CD4-positive, alpha-beta T cell treated with Interleukin-17A for 4 hours (primary cell): ENCODE measurements at regions not wholly inside any gene's neighbourhood (a gene's known extent, or its start where the extent isn't known, plus 50 kb on each side); places are given as distances from the start of the nearest gene placed in this dataset.
"Not testable (repeated sequence)": the region's sequence is repeated elsewhere in the genome, so short reads cannot be mapped to it uniquely, and the experiment has no call there.

ENCODE experiments used
- DNase-seq: peaks from one replicate; pipeline ENCODE4 v3.0.0-alpha.2; 2020; ENCODE audit warnings: mixed read lengths

GRCh38 chr6:27112974-27113373 lies 134.5 kb upstream of the PRSS16 start:
- DNase-seq = no peak

DNA sequence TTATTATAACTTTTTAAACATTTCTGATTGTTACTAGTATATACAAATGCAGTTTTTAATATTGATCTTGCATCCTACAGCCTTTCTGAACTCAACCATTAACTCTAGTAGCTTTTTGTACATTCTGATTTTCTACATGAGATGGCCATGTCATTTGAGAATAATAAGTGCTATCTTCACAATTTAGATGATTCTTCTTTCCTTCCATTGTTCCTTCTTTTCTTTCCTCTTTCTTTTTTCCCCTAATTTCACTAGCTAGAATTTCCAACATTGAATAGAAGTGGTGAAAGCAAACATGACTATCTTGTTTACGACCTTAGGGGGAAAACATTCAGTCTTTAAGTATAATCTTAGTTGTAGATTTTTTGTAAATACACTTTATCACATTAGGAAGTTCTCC lies 128.2 kb upstream of the PRSS16 start:
- DNase-seq = no peak

GRCh38 chr6:27119761-27120160 lies 127.7 kb upstream of the PRSS16 start:
- DNase-seq = no peak

- DNase-seq = no peak
Observed at GRCh38 chr6:27121640-27122039, 125.9 kb upstream of the PRSS16 start.

DNA sequence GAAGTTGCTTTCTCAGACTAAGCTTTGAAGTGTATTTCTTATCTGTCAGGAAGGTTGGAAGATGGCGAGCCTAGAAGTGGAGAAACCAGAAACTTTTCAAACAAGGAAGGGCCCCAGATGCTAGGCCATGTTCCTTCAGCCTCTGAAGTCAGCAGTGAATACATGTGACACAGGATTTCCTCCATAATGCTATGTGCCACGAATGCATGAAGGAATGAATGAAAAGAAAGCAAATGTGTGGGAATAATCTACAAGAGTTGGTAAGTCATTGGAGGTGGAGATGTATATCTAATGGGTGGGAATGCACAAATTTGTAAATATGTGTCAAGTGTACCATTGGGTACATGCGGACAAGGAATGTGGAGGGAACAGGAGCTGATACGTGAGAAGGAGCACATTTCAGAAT lies 123.2 kb upstream of the PRSS16 start:
- DNase-seq = no peak

GRCh38 chr6:27126046-27126814 lies 121.3 kb upstream of the PRSS16 start:
- DNase-seq = no peak

GRCh38 chr6:27126815-27127537 lies 120.5 kb upstream of the PRSS16 start:
- peak; percentile 89 for DNase-seq

- not testable (repeated sequence) for DNase-seq
Observed at GRCh38 chr6:27127874-27128273, 119.6 kb upstream of the PRSS16 start.

GRCh38 chr6:27128311-27129094 lies 119.0 kb upstream of the PRSS16 start:
- DNase-seq = no peak

GRCh38 chr6:27129095-27129815 lies 118.2 kb upstream of the PRSS16 start:
- DNase-seq = no peak

DNA sequence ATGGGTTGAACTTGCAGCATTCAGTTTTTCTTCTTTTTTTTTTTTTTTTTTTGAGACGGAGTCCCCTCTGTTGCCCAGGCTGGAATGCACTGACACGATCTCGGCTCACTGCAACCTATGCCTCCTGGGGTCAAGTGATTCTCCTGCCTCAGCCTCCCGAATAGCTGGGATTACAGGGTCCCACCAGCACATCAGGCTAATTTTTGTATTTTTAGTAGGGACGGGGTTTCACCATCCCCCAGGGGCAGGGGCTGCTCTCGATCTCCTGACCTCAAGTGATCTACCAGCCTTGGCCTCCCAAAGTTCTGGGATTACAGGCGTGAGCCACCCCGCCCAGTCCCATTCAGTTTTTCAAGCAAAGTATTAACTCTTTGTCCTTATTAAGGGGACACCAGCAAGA lies 117.6 kb upstream of the PRSS16 start:
- no peak for DNase-seq

GRCh38 chr6:27130668-27131428 lies 116.7 kb upstream of the PRSS16 start:
- no peak for DNase-seq

- not testable (repeated sequence) for DNase-seq
Observed at GRCh38 chr6:27132282-27132531, 115.3 kb upstream of the PRSS16 start.

DNA sequence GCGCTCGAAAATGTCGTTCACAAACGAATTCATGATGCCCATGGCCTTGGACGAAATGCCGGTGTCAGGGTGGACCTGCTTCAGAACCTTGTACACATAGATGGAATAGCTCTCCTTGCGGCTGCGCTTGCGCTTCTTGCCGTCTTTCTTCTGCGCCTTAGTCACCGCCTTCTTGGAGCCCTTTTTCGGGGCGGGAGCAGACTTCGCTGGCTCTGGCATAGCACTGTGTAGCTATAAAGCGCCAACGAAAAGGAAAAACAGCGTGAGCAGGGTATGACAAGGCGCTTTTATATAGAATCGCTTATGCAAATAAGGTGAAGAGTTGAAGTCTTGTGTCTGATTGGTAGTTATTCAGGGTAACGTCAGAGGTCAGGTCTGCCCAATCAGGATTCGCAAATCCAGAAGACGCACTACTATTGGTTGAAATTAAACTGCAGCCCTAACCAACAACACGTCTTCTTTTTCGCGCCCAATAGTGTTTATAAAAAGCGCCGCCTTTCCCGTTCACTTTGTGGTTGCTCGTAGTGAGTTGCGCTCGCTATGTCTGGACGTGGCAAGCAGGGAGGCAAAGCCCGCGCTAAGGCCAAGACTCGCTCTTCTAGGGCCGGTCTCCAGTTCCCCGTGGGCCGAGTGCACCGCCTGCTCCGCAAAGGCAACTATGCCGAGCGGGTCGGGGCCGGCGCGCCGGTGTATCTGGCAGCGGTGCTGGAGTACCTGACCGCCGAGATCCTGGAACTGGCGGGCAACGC lies 114.8 kb upstream of the PRSS16 start:
- DNase-seq = peak; percentile 87

DNA sequence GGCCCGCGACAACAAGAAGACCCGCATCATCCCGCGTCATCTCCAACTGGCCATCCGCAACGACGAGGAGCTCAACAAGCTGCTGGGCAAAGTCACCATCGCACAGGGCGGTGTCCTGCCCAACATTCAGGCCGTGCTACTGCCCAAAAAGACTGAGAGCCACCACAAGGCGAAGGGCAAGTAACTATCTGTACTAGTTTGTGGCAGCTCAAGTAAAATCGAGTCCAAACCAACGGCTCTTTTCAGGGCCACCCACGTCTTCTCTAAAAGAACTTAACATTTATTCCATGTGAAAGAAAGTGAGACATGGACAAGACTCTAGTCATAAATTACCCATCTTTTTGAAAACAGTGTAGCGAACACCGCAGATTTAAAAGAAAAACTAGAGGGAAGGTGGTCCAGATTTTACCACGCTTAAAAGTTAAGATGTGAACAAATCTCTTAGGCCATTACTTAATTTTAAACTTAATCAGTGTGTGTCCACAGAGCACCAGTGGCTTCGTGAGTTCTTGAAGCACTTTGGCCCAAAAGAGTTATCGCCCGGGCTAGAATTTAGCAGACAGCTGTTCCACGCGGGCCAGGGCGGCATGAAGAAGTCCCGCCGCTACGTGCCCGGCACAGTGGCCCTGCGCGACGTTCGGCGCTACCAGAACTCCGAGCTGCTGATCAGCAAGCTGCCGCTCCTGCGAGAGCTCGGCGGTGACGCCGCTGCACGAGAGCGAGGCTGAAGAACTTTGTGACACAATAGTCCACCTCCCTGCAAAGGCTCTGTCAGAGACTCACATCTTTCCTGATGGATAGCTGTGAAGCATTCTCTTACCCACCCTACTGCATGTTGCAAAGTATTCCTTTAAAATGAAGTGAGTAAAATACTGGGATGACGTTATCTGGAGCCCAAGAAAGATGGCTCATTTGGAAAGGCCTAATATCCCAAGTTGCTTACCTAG lies 113.9 kb upstream of the PRSS16 start:
- DNase-seq = peak; percentile 81

- DNase-seq = no peak
Observed at GRCh38 chr6:27135087-27135657, 112.3 kb upstream of the PRSS16 start.

- no peak for DNase-seq
Observed at GRCh38 chr6:27136077-27136644, 111.3 kb upstream of the PRSS16 start.

DNA sequence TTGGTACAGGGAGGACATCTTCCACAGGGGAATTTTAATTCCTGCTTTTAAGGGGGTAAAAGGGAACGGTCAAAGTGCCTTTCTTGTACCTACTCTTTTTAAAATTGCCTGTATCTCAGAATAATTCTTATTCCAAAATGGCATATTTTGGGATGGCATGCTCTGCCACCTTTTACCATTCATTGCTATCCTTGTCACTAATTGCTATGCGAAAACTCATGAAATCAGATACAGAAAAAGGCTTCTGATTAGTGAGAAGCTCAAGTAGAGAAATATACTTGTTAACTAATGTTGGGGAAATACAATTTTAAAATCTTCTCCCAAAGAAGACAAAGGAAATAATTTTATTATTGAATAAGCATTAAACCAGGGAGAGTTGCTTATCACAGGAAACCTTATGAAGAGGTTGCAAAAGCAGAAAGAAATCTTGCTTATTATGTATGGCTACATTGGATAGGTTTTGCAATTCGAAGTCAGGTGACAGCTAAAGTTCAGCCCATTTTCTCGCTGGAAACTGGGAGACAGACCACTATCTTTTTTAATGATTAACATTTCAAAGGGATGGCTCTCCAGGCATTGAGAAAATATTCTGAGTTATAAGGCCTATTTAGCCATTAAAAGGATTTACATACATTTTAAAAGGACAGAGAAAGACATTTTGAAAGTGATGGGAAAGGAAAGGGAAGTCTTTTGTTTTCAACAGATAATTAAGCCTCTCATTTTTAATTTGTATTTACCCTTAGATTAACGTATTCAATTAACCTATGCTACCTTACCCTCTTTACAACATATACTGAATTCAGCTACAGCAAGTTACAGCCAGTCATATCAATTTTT lies 110.3 kb upstream of the PRSS16 start:
- no peak for DNase-seq

- no peak for DNase-seq
Observed at GRCh38 chr6:27138406-27138805, 109.1 kb upstream of the PRSS16 start.
